ENCODE measurements at regions not wholly inside any gene's neighbourhood (a gene's known extent, or its start where the extent isn't known, plus 50 kb on each side); places are given as distances from the start of the nearest gene placed in this dataset.

GRCh38 chr14:29069228-29069627 lies 302.6 kb downstream of the FOXG1 start:
- H3K9me3 ChIP-seq: no peaks in the 10 kb centered on the region; the same call in 2 of the 3 replicates
- TF ChIP-seq ZSCAN20 (CRISPR knock-in tag; IDR thresholded peaks at IDR 0.05) (no peak), BHLHE40 (IDR thresholded peaks at IDR 0.05; ENCODE audit: low read depth, low read length) (no peak), HDAC2 (IDR thresholded peaks at IDR 0.05) (no peak), ZFP36 (IDR thresholded peaks at IDR 0.05; ENCODE audit: borderline replicate concordance, partially characterized antibody) (no peak), JUNB (IDR thresholded peaks at IDR 0.05) (no peak)
- ATAC-seq (no peak), DNase-seq (ENCODE audit: low read depth in 1 of 2, low spot score in 1 of 2) (no peak), FAIRE-seq (no peak)
- ChIA-PET POLR2A (no interaction called here), CTCF (no interaction called here)
- no peak overlapping the region for H3K4me2 ChIP-seq
- H3K4me3 ChIP-seq: no peak overlapping the region
- no peak overlapping the region for H3K27ac ChIP-seq
- no peaks in the 10 kb centered on the region for H3K4me1 ChIP-seq
- WGBS (ENCODE audit: missing lambda C conversion rate): 0% methylated on average over 1 of the region's 1 CpG

GRCh38 chr14:29075761-29076160 lies 309.2 kb downstream of the FOXG1 start:
- no peaks in the 10 kb centered on the region for H3K4me1 ChIP-seq
- TF ChIP-seq, protein P1, sequence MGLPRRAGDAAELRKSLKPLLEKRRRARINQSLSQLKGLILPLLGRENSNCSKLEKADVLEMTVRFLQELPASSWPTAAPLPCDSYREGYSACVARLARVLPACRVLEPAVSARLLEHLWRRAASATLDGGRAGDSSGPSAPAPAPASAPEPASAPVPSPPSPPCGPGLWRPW (IDR thresholded peaks at IDR 0.05): no peak
- TF ChIP-seq EHF (CRISPR knock-in tag; IDR thresholded peaks at IDR 0.05) (no peak), SREBF2 (IDR thresholded peaks at IDR 0.05) (no peak), ZSCAN20 (CRISPR knock-in tag; IDR thresholded peaks at IDR 0.05) (no peak), RCOR1 (IDR thresholded peaks at IDR 0.05; ENCODE audit: low read depth, low read length) (no peak), CBX2 (IDR thresholded peaks at IDR 0.05; ENCODE audit: borderline replicate concordance, low read depth) (no peak), ZNF302 (CRISPR knock-in tag; IDR thresholded peaks at IDR 0.05) (no peak), MAFK (IDR thresholded peaks at IDR 0.05; ENCODE audit: partially characterized antibody) (no peak), BHLHE40 (IDR thresholded peaks at IDR 0.05; ENCODE audit: low read depth, low read length) (no peak), NPAS2 (CRISPR knock-in tag; IDR thresholded peaks at IDR 0.05; ENCODE audit: borderline replicate concordance) (no peak), GATA3 (IDR thresholded peaks at IDR 0.05; ENCODE audit: borderline replicate concordance) (no peak), RAD21 (conservative IDR thresholded peaks at IDR 0.05 in 1 of 2, IDR thresholded peaks at IDR 0.05 in 1 of 2) (no peak), RFX5 (IDR thresholded peaks at IDR 0.05) (no peak), CEBPB (IDR thresholded peaks at IDR 0.05) (no peak), ELK1 (IDR thresholded peaks at IDR 0.05; ENCODE audit: low read depth, low read length) (no peak)
- no peaks in the 10 kb centered on the region for H3K9me3 ChIP-seq
- no peak for ATAC-seq
- CTCF ChIA-PET: no interaction called here
- H3K4me3 ChIP-seq: no peak overlapping the region
- H3K4me2 ChIP-seq: no peak overlapping the region
- FAIRE-seq: no peak
- no peak for DNase-seq (ENCODE audit: low read depth in 1 of 2, low spot score in 1 of 2)
- POLR2A ChIA-PET: no interaction called here
- H3K27ac ChIP-seq: no peak overlapping the region

DNA sequence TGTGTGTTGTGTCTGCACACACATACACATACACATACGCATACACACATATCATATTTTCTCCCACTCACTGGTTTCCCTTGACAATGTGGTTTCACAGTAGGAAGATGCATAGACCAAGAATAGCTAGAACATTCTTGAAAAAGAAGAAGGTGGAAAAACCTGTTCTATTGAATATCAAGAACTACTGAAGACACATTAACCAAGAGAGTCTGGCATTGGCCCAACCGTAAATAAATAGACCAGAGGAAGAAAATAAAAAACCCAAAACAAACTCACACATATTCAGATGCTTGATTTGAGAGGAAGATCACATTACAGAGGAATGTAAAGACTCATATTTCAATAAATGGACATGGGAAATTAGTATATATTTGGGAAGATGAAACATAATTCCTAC lies 311.3 kb downstream of the FOXG1 start:
- DNase-seq (ENCODE audit: low read depth in 1 of 2, low spot score in 1 of 2) (no peak), FAIRE-seq (no peak), ATAC-seq (no peak)
- no peak overlapping the region for H3K27ac ChIP-seq
- H3K4me2 ChIP-seq: no peak overlapping the region
- CTCF ChIA-PET: interaction anchor here (0.8 kb wide), 1 partner anchor 44 kb away, joined by 3 read pairs; no protein-coding TSS in a partner anchor
- TF ChIP-seq JUNB (IDR thresholded peaks at IDR 0.05) (no peak), SMC3 (IDR thresholded peaks at IDR 0.05) (no peak), HOXB5 (CRISPR knock-in tag; IDR thresholded peaks at IDR 0.05) (no peak), NPAS2 (CRISPR knock-in tag; IDR thresholded peaks at IDR 0.05; ENCODE audit: borderline replicate concordance) (no peak), FOSL2 (IDR thresholded peaks at IDR 0.05) (no peak), FOSL2 (CRISPR knock-in tag; IDR thresholded peaks at IDR 0.05) (no peak), CBX8 (IDR thresholded peaks at IDR 0.05) (no peak), ZC3H11A (IDR thresholded peaks at IDR 0.05) (no peak), NR3C1 (IDR thresholded peaks at IDR 0.05) (no peak)
- TF ChIP-seq, protein P1 (IDR thresholded peaks at IDR 0.05): no peak
- POLR2A ChIA-PET: no interaction called here
- WGBS (ENCODE audit: missing lambda C conversion rate): 20% methylated on average over 2 of the region's 2 CpGs
- no peaks in the 10 kb centered on the region for H3K4me1 ChIP-seq
- no peak overlapping the region for H3K4me3 ChIP-seq
- H3K9me3 ChIP-seq: no peaks in the 10 kb centered on the region

Data from A549 (cell line).